Pancreas (tissue), 10 donors: ENCODE measurements at regions not wholly inside any gene's neighbourhood (a gene's known extent, or its start where the extent isn't known, plus 50 kb on each side); places are given as distances from the start of the nearest gene placed in this dataset.

Experiments used
- ATAC-seq, 4 donors: fragments of 200-7000 bp; cut with Tn5 transposase; one replicate each; pipeline versions ENCODE4 v1.8.0 to v1.9.1; 2020; ENCODE audit warnings: mild to moderate bottlenecking in 4 of 4, moderate library complexity in 4 of 4
- DNase-seq, 6 donors: peaks; one replicate each; pipeline ENCODE4 v3.0.0-alpha.2; 2020
- FAIRE-seq: peaks from 2 replicates; lab custom pipeline; 2012; peaks lifted over from hg19 to GRCh38; lab: Jason Lieb, UNC
- H3K27ac ChIP-seq, 4 donors: fragments of 200-600 bp; sonication (generic); 1 replicate in 3 of 4; 2 replicates in 1 of 4; pipeline versions ENCODE4 v1.5.0 to v1.8.0; 2020
- H3K27me3 ChIP-seq, 4 donors: fragments of 200-600 bp; one replicate each; pipeline ENCODE4 v1.8.0; 2021
- H3K36me3 ChIP-seq, 3 donors: fragments of 200-600 bp; sonication (generic) in 1 of 3; one replicate each; pipeline versions ENCODE4 v1.5.0 to v1.8.0; 2020 to 2021
- H3K4me1 ChIP-seq, 3 donors: fragments of 200-600 bp; one replicate each; pipeline ENCODE4 v1.8.0; 2021
- H3K4me3 ChIP-seq, 4 donors: fragments of 200-600 bp; sonication (generic) in 2 of 4; one replicate each; pipeline versions ENCODE4 v1.5.0 to v1.8.0; 2020 to 2021
- H3K9me3 ChIP-seq, 4 donors: fragments of 200-600 bp; one replicate each; pipeline ENCODE4 v1.8.0; 2021
- CTCF ChIP-seq, 4 donors: fragments of 200-600 bp; sonication (generic) in 3 of 4; IDR thresholded peaks; one replicate each; pipeline versions ENCODE4 v1.5.0 to v1.8.0; 2021; ENCODE audit warnings: antibody characterized with exemption in 4 of 4
- WGBS, 2 donors: extraction: QIAGEN DNeasy Blood & Tissue Kit; methylation state at CpG; one replicate each; pipeline ENCODE4 v1.1.7; 2013; 5-methylcytosine and 5-hydroxymethylcytosine counted together
- intact Hi-C, 3 donors: fragments of 100-400 bp; cut with DNase I; formaldehyde crosslinking; loops; one replicate each; pipeline versions ENCODE4 v1.11.1 to v1.14.2; 2022
- donor health status: healthy with polysubstance abuse.
- donor health status: DM: no; HTN: no; CAD: no; lungs with moderate emphysema.
- donor health status: DM: no; HTN: no; CAD: no.
- donor health status: control.
- donor health status: control.
- donor health status: Bipolar disorder and iron deficiency.
- donor health status: DM: yes; HTN: yes; CAD: no.
- donor health status: DM: no; HTN: no; CAD: no.
- donor health status: DM: no; HTN: no; CAD: no.
- donor health status: DM: yes; HTN: yes; CAD: no.

DNA sequence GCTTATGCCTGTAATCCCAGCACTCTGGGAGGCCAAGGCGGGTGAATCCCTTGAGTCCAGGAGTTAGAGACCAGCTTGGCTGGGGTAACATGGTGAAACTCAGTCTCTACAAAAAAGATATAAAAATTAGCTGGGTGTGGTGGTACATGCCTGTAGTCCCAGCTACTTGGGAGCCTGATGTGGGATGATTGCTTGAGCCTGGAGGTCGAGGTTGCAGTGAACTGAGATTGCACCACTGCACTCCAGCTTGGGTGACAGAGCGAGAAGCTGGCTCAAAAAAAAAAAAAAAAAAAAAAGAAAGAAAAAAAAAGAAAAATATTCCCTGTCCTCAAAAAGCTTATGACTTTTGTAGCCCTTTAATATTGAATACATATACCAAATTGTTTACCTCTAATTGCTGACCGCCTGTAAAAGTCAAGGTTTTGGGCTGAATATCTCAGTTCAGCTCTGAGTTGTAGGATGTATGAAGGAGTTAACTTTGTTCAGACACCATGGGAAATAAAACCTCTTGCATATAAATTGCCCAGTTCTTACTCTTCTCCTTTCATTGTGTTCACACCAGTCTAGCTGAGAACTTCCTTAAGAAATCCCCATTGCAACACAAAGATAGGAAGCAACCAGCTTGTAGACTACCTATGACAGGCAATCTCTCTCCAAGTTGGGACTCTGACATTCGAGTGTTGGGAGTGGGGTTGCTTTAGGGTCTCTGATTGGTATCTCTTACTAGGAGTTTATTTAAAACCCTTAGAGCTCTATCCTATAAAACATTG is 97.6 kb upstream of the RASGRP1 start:
- no peak for TF ChIP-seq CTCF (IDR thresholded peaks at IDR 0.05)
- no peak for FAIRE-seq
- intact Hi-C loops, result no loop called here

GRCh38 chr15:38662805-38663204 is 98.2 kb upstream of the RASGRP1 start:
- ATAC-seq (no peak), FAIRE-seq (no peak), DNase-seq (no peak)
- Histone ChIP-seq H3K9me3 (no peaks in the 10 kb centered on the region), H3K27me3 (no peaks in the 10 kb centered on the region), H3K27ac (no peak overlapping the region), H3K36me3 (no peaks in the 10 kb centered on the region), H3K4me1 (no peaks in the 10 kb centered on the region), H3K4me3 (no peak overlapping the region)
- intact Hi-C loops, result no loop called here
- WGBS, 2 donors, result 86 to 89% methylated on average over 2 of the region's 2 CpGs
- TF ChIP-seq CTCF (IDR thresholded peaks at IDR 0.05), result no peak

More for the DNA sequence above, 97.6 kb upstream of the RASGRP1 start:
- WGBS, 2 donors, result 68 to 71% methylated on average over 5 of the region's 5 CpGs
- no peak for ATAC-seq
- no peaks in the 10 kb centered on the region for H3K27me3 ChIP-seq
- no peak overlapping the region for H3K27ac ChIP-seq
- no peak for DNase-seq
- no peaks in the 10 kb centered on the region for H3K36me3 ChIP-seq
- H3K4me3 ChIP-seq, result no peak overlapping the region
- H3K9me3 ChIP-seq, result no peaks in the 10 kb centered on the region
- H3K4me1 ChIP-seq, result no peaks in the 10 kb centered on the region

DNA sequence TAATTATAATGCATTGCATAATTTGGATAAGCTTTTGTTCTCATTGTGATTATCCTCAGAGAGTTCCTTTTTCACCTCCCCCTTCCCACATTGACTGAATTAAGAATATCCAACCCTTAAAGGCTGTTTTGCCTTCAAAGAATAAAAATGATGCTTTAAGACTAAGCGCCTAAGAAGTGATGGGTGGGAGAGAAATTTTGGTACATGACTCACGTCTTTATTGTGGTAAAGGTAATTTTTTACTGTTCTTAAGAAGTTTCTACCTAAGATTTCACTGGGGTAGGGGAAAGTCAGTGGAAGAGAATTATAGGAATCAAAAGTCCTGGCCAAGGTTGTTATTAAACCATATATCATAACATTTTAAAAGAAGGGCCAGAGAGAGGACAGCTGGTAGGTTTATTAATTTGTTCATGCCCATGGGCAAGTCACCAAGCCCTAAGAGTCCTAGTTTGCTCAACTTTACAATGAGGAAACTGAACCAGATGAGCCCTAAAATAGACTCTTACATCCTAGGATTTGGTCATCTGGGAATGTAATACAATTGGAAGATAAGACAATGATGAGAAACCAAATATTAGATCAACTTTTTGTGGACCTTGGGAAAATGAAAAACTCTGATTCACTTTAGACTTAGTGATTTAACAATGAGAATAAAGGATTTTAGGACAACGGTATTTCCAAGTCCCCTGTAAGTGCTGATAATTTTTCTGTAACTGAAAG is 101.1 kb upstream of the RASGRP1 start:
- H3K27ac ChIP-seq, result no peak overlapping the region
- DNase-seq (no peak), ATAC-seq (no peak), FAIRE-seq (no peak)
- intact Hi-C loops, result no loop called here
- 72 to 85% methylated on average over 3 of the region's 3 CpGs for WGBS, 2 donors
- no peaks in the 10 kb centered on the region for H3K36me3 ChIP-seq
- H3K4me3 ChIP-seq, result no peak overlapping the region
- no peaks in the 10 kb centered on the region for H3K9me3 ChIP-seq
- TF ChIP-seq CTCF (IDR thresholded peaks at IDR 0.05), result no peak
- H3K4me1 ChIP-seq, result no peaks in the 10 kb centered on the region
- no peaks in the 10 kb centered on the region for H3K27me3 ChIP-seq

DNA sequence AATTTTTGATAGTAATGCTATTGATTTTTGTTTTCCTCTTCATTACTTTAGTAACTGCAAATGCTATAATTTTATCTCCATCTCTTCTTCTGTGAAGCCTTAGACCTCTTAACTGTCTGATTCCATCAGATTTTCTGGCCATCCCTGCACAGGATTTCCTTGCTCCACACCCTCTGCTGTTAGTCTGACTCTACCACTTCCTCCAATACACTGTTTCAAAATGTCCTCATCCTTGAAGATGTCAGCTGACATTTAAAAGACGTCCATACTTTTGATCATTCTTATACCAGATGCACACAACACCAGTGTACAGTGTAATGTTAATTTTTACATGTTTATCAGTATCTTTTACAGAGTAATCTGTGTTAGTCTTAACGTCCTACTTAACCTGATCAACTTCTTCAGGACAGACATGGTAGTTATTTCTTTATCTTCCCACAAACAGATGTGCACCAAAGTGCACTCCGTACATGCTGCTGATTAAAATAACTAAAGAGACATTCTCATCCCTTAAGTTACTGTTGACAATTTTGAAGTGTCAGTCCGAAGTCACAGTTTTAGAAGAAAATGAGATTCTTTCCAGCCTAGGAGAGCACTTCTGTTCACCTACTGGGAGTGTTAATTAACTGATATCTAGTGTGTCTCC is 102.4 kb upstream of the RASGRP1 start:
- no peak for DNase-seq
- no peak for FAIRE-seq
- TF ChIP-seq CTCF (IDR thresholded peaks at IDR 0.05), result no peak
- H3K4me1 ChIP-seq, result no peaks in the 10 kb centered on the region
- H3K9me3 ChIP-seq, result no peaks in the 10 kb centered on the region
- H3K27ac ChIP-seq, result no peak overlapping the region
- no peak overlapping the region for H3K4me3 ChIP-seq
- ATAC-seq, result no peak
- H3K36me3 ChIP-seq, result no peaks in the 10 kb centered on the region
- H3K27me3 ChIP-seq, result no peaks in the 10 kb centered on the region
- intact Hi-C loops, result no loop called here
- 27 to 38% methylated on average over 4 of the region's 4 CpGs for WGBS, 2 donors
